NCI-H226 (cell line): ENCODE measurements at regions not wholly inside any gene's neighbourhood (a gene's known extent, or its start where the extent isn't known, plus 50 kb on each side); places are given as distances from the start of the nearest gene placed in this dataset.
A peak's percentile ranks its signal among the peaks of the same experiment; 100 is the strongest.

Experiments
- DNase-seq: peaks from one replicate; pipeline ENCODE4 v3.0.0-alpha.2; 2015

DNA sequence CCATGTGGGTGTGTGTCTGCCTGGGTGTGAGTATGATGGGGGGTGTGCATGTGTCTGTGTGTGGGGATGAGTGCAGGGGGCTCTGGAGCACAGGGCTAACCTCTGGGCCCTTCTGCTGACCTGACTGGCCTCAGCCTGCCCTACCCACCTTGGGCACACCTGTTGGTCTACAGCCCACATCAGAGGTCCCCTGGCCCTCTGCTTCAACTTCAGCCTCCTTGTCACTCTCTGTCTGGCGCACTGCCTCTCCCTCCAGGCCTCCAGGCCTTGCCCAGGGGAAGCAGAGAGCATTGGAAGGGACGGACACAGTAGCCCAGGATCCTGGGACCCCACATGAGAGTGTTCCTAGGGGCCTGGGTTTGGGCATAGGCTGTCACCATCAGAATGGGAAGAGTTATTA lies 115.4 kb downstream of the EFNB1 start:
- DNase-seq, result no peak

DNA sequence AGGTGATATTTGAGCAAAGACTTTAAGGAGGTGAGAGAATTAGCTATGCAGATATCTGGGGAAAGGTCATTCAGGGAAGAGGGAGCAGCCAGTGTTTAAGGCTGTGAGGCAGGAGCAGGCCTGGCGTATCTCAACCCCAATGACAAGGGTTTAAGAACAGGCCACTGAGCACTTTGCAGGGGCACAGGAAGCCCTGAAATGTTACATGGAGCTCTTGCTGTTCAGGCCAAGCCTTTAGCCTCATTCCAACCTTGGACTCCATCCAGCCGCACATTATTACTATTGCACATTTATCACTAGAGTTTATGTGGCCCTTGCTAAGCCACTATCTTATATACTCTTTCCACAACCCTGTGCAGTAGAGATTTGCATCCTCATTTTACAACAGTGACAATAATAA lies 114.0 kb downstream of the EFNB1 start:
- no peak for DNase-seq

DNA sequence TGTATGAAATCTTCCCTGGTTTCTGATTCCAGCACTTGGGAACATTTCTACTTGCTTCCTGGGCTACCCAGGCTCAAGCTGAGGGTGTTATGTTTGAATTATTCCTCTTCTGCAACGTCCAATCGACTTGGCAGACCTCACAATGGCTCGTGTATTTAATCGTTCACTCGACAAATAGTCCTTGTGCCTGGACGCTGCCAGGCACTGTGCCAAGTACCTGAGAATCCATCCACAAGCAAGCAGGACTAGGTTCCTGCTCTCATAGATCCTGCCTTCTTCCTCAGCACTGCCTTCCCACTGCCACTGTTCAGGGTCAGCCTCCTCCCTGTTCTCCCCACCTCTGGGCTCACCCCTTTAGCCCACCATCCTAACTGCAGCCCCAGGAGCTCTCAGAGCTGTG lies 113.3 kb downstream of the EFNB1 start:
- DNase-seq, result no peak

DNA sequence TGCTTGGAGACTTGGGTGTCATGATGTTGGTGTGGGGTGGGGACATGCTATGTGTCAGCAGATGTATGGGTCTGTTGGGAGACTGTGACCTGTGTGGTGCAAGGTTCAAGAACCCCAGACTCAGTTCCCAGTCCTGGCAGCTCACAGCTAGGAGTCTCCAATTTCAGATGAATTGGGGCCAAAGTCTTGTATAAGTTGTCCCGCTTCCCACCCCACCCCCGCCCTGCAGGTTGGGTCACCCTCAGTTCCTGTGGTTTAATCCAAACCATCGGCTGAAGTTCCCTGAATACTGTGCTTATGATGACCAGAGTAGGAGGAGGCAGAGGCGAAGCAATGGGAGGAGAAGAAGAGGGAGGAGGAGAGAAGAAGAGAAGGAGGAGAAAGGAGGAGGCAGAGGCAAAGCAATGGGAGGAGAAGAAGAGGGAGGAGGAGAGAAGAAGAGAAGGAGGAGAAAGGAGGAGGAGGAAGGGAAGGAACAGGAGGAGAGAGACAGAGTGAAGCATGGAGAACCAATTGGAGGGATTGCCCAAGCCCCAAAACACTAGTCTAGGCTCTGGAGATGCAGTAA lies 112.6 kb downstream of the EFNB1 start:
- DNase-seq, result no peak

DNA sequence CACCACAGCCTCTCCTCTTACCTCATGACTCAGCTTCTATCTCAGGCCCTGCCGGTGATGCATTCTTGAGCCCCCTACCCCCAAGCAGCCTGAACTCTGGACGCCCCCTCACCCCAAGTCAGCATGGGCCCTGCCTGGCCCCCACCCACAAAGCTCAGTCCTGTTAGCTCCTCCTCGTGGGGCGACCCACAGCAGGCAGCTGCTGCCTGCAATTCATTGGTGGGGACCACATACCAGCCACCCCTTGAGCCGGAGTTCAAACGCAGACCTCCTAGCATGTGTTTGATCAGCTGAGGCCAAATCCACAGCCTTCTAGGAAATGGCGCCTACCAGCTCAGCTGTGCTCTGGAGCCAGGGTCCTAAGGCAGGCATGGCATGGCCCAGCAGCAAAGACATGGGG lies 111.8 kb downstream of the EFNB1 start:
- no peak for DNase-seq

DNA sequence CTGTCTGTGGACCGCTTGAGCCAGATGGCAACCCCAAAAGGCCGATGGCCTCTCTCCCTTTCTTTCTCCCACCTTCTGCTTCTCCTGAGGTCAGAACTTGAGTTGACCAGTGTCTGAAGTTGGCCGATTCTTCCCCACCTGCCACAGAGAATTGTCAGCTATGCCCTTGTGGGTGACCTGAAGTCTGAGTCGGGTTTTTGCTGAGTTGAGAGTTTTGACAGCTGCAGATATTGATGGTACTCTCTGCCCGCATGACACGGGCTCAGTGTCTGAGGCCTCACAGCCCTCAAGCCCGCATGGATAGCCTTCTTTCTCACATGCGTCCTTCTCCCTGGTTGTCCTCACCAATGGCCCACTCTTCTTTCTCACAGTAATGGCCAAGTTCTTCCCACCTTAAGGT lies 111.0 kb downstream of the EFNB1 start:
- no peak for DNase-seq

DNA sequence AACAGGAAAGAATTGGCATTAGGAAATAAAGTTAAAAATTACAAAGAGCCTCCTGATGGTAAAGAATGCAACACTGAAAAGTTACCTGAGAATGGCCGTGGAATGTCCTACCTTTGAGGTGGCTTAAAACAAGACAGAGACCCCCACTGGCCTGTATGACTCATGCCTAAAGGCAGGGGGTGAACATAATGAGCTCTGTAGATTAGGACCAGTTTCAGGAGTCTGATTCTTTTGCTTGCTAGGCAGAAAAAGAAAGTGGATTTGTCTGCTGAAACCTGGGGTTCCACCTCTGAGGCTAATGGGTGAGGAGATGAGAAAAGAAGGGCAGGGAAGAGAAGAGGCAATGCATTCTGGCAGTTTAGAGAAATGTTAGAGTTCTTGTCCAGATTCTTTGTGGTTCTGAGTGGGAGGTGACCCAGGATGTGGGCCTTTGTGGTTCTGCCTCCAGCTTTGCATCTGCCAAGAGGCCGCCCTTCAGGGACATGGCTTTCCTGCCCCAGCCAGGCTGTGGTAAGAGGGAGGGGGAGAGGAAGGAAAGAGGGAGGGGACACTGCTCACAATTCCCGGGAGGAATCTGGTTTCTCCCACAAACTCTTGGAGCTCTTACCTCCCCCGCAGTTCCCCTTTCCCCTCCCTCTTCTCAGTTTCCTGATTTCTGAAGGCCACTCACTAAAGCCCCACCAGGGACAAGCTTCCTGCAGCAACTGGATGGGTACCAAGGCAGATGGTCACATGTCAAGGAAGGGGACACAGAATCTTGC lies 109.6 kb downstream of the EFNB1 start:
- DNase-seq, result peak; percentile 55

DNA sequence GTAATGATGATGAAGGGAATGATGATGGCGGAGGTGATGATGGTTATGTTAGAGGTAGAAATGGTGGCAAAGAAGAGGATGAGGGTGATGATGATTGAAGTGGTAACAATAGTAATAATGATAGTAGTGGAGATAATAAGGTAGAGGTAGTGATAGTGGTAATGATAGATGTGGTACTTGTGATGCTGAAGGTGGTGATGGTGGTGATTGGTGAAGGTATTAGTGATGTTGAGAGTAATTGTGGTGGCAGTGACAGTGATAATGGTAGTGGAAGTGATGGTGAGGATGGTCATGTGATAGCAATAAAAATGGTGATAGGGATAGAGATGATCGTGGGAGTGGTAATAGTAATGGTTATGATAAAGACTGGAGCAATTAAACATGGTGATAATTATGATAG lies 108.8 kb downstream of the EFNB1 start:
- DNase-seq, result no peak

DNA sequence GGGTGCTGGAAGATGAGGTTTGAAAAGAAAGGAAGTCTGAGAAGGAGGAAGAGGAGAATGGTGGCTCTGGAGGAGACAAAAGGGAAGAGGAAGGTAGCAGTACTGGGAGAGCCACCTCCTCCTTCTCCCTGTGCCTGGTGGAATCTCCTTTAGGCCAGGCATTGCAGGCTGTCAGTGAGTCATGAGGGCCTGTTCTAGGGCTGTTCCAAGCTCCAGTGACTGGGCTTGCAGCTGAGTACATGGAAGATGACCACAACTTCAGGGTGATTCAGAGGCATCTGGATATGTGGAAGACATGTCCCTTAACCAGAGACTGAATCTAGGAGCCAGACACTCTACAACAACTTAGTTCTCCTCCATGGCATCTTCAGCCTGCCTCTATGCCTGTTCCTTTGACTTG lies 107.8 kb downstream of the EFNB1 start:
- peak; percentile 61 for DNase-seq

DNA sequence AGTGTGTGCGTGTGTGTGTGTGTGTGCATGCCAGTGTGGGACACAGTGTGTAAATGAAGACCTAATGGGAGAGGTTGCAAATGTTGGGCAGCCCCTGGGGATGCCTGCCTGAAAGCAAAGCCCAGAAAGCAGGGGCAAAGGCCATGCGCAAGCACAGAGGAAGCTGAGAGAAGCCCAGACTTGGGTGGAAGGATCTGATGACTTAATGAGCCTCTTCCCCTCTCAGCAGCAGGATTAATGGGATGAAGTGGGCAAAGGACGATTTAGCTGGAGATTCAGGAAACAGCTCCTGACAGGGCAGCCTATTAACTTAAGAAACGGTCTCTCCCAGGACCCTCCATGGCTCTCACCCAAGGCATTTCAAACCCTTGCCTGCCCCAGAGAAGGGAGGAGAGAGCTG lies 107.3 kb downstream of the EFNB1 start:
- no peak for DNase-seq

DNA sequence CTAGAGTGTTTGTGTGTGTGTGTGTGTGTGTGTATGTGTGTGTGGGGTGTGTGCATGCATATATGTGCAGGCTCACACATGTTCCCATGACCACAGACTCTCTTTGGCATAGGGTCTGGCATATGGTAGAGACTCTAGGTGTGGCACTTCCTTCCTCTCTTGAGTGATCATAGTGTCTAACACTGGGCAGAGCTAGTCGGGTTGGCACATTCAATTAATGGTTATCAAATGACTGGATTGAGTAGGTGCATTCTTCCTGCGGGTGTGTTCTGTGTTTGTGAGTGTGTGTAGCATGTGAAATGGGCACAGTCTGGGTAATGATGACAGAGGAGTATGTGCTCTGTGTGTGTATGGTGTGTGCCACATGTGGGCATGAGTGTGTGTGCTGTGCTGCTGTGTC lies 106.5 kb downstream of the EFNB1 start:
- no peak for DNase-seq

DNA sequence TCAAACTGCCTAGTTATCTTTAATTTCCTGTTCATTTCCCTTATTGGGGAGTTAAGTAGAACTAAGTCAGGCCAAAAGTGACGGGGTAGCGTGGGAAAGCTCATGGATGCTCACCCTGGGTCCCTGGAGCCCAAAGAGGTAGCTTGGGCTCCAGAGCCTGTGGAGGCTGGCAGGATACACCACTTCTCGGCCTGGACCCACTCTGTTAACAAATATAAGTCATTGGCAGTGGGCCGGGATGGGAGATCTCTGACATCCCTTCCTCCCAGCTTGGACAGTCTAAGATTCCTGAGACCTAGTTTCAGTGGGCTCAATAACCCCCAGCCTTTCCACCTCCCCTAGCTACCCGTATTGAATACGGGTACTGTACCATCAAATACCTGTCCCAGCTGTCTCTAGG lies 106.1 kb downstream of the EFNB1 start:
- no peak for DNase-seq

DNA sequence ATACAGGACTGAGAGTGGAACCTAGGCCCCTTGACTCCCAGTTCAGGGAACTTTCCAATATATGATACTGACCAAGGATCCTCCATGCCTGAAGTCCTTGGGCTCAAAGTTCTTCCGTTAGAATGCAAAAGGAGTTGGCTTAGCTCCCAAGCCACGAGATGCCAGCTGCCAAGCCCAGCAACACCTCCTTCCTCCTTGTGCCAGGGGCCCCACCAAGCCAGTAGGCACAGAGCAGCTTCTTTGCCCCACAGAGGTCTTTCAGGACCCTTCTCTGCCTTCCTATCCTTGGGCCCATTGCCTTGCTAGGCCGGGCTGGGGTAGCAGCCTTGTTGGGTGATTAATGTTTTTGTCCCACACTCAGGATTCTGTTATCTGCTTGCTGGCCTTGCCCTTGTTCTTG lies 105.6 kb downstream of the EFNB1 start:
- no peak for DNase-seq

DNA sequence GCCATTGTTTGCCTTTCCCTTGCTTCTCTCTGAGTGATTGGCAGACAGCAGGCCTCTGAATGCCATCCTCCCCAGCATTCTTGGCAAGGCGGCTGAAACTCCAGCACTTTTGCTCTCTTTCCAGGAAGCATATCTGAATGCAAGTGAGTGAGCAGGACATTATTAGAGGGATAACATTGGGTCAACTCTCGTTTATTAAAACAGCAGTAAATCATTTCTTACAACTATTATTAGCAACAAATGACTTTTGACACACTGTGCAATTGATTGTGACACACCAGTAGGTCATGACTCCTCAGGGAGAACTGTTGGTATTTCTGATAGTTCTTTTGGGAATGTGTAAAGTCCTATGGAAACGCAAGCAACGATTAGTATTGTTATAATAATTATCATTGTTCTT lies 103.8 kb downstream of the EFNB1 start:
- peak; percentile 26 for DNase-seq

DNA sequence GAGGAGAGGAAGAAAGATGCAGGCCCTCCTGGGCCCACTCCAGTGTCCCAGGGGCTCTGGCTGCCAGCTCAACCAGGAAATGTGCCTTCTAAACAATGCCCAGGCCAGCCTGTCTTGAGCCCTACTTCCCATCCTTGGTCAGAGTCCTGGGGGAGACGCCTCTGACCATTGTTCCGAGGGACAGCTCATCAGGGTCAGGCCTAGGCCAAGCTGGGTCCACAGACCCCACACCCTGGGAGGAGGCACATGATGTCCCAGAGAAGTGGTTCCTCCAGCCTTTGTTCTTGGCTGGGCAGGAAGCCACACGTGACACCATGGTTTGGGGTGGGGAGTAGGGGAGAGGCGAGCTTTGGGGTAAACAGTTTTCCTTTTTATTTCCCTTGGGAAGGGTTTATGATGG lies 102.5 kb downstream of the EFNB1 start:
- no peak for DNase-seq

DNA sequence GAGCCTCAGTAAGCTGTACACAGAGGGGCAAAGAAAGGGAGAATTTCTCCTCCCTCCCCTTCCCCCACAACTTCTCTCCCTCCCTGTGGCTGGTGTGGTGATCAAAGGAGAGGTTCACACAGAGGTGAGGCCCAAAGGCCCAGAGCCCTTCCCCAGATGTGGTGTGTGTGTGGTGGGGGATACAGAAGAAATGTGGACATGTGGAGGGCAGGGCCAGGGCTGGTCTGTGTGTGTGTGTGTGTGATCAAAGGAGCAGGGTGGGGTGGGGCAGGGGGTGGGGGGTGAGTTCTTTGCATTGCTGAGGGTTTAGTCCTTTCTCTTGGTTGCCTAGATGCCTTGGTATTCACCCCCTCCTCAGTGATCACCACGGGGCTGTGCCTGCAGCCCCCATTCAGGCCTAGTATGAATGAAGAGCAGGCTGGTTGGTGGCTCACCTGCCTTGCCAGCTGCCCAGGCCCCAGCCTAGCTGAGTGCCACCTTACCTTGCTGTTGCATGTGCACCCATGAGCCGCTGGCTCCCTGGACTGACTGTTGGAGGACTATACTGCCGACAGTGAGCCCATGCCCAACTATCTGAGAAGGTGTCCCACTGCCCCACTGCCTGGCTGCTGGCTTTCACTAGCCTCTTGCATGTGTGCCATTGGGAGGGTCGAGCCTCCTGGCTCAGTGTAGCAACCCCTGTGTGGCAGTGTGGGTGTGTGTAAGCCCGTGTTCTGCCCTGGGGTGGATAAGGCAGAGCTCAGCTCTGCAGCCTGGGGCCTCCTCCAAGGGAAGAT lies 101.9 kb downstream of the EFNB1 start:
- DNase-seq, result no peak

DNA sequence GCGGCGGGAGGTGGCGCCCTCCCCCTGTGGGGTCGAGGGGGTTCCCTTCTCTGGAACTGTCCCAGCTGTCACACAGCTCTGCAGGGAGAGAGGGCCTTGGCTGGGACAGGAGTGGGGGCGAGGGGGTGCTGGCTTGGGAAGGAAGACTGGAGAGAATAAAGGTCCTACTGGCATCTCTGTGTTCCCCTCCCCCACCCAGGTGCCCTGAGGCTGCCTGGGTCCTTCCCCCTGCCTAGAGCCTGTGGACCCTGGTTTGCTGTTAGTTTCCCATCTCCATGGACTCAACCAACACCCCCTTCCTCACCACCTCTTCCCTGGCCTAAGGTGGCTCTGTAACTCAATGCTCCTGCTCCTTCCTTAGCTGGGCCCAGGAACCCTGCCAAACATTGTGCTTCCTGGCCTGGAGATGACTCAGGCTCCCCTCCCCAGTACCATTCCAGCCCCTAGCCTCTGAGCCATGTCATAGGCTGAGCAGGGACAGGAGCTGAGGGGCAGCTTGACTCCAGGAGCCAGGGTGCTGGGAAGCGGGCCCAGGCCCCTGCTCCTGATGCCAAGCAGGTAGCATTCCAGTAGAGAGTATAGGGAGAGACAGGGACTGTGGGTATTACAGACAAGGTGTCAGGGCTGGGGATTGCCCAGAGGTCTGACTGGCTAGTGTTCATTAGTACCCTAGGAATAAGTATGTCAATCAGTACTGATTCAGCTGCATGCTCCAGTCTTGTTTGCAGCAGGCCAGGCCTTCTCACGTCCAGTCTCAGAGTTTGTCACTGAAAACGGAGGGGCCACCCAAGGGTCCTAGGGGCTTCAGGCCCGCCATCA lies 100.7 kb downstream of the EFNB1 start:
- DNase-seq, result peak; percentile 66

DNA sequence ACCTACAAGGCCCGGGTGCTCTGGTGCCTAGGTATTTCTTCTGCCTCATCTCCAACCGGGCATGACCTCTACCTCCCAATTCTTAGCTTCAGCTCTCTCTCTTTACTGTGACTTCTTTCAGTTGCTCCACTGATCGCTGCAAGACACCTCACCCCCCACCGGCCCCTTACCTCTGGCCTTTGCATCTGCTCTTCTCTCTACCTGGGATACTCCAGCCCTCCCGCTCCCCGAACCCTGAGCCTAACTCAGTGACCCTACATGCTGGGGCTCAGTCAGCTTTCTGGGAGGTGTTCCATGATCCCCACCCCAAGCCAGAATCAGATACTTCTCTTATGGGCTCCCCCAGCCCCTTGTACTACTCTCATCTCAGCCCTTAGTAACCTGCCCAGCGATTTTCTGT lies 99.6 kb downstream of the EFNB1 start:
- DNase-seq, result no peak

DNA sequence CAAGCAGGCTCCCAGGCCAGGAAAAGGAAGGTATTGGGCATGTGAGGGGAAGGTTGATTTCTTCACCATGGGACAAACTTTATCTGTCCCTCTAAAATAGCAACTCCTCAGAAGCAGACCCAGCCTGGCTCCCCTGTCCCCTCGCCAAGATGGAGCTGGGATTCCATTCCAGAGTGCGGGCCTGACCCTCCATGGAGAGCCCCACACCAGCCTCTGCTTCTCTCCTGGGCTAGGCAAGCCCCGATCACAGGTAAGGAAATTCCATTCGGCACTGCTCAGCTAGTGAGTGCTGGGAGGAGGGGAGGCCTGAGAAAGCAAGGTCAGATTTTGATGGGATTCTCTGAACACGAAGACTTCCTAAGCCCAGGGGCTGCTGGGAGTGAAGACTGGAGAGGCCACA lies 98.4 kb downstream of the EFNB1 start:
- no peak for DNase-seq

DNA sequence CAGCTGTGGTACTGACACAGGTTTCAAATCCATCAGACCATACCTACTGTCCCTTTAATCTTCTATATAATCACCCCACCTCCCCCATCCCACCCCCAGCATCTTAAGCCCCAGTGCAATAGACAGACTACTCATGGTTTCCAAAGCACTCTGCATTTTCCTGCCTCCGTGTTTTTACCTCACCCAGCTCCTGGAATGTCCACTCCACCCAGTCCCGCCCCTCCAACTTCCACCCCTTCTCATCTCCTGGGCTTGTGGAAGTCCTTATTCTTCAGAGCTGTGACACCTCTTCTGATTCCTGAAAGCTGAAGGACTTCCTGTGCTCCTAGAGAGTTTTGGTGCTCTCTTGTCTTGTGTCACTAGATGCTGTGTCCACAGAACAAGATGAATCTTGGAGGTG lies 94.3 kb downstream of the EFNB1 start:
- DNase-seq, result no peak

DNA sequence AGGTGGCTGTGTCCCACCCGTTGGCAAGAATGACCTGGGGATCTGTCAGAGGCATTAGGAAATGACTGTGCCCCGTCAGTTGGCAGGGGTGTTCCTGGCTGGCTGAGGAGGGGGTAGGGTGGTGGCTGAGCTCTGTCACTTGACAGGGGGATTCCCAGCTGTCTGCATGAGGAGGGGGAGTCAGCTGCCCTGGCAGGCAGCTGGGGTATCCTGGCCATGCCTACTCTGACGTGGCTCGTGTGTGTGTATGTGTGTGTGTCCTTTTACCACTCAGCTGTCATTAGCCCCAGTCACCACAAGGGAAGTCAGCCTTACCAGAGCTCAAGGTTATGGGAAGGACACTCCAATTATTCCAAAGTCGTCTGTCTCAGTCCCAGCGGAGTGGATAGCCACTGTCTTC lies 93.2 kb downstream of the EFNB1 start:
- no peak for DNase-seq

DNA sequence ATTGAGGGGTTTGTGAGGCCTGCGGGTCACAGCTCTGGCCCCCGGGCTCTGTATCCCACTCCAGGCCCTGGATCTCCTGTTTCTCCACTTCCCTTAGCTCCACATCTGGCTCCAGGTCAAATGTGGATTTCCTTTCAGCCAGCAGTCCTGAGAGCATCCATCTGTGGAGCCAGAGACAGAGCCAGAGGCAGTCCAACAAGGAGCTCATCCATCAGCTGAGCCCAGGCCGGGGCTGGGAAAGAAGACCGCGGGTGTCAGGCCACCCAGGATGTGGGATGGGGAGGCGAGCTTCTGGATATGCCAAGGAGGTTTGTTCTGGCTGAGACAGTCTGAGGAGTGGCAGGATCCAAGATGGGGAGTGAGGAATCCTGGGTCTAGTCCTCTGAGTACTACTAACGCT lies 91.7 kb downstream of the EFNB1 start:
- DNase-seq, result no peak

DNA sequence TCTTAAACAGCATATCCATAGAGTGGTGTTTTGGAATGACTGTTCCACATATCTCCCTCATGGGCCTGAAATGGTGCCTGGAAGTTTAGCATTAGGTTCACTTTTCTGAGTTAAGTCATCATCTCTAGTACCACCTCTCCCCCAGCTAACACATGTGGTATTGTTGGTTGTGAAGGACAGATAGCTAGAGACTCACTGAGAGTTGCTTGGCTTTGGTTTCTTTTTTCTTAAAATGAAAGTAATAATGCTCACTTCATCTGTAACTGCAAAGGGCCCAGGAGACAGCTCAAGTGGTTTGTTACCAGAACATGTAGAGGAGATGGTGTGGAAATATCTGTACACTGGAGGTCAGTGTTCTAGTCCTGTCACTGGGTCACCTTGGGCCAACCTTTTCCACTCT lies 90.9 kb downstream of the EFNB1 start:
- DNase-seq, result no peak

DNA sequence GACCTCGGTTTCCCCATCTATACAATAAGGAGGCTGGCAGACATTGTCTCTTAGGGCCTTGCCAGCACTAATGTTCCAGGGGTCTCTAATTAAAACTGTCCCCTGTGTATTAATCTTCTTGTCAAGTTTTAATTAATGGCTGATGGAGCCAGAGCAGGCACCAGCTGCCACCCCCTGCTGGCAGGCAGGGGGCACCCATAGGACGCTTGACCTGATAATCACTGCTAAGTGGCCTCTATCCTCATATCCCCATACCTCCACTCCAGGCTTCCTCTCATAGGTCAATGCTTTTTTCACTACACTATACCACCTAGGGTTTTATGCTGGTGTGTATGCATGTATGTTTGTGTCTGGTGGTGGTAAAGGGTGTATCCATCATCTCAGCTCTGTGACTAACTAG lies 89.4 kb downstream of the EFNB1 start:
- no peak for DNase-seq
